LHCN-M2 (cell line): ENCODE measurements at regions not wholly inside any gene's neighbourhood (a gene's known extent, or its start where the extent isn't known, plus 50 kb on each side); places are given as distances from the start of the nearest gene placed in this dataset.

Source experiments
- DNase-seq: peaks from one replicate; pipeline ENCODE4 v3.0.0-alpha.2; 2012; ENCODE audit warnings: low read depth

GRCh38 chr18:45168866-45169600, 446.2 kb upstream of the SLC14A2 start:
- peak; percentile 45 for DNase-seq

- peak; percentile 94 for DNase-seq
Measured at GRCh38 chr18:45169610-45170009, 445.7 kb upstream of the SLC14A2 start.

- DNase-seq: peak; percentile 9
Measured at GRCh38 chr18:45171679-45172191, 443.5 kb upstream of the SLC14A2 start.

- no peak for DNase-seq
Measured at GRCh38 chr18:45173327-45173726, 441.9 kb upstream of the SLC14A2 start.

- DNase-seq: no peak
Measured at GRCh38 chr18:45173799-45174519, 441.3 kb upstream of the SLC14A2 start.

- no peak for DNase-seq
Measured at GRCh38 chr18:45174629-45175136, 440.6 kb upstream of the SLC14A2 start.

GRCh38 chr18:45175511-45175910, 439.8 kb upstream of the SLC14A2 start:
- DNase-seq: no peak

GRCh38 chr18:45186832-45187231, 428.4 kb upstream of the SLC14A2 start:
- DNase-seq: no peak

GRCh38 chr18:45191795-45192194, 423.5 kb upstream of the SLC14A2 start:
- no peak for DNase-seq

- no peak for DNase-seq
Measured at GRCh38 chr18:45197526-45197970, 417.7 kb upstream of the SLC14A2 start.

- no peak for DNase-seq
Measured at GRCh38 chr18:45198526-45198925, 416.8 kb upstream of the SLC14A2 start.

- no peak for DNase-seq
Measured at GRCh38 chr18:45201029-45201428, 414.2 kb upstream of the SLC14A2 start.

GRCh38 chr18:45201489-45201888, 413.8 kb upstream of the SLC14A2 start:
- DNase-seq: no peak

GRCh38 chr18:45202061-45202460, 413.2 kb upstream of the SLC14A2 start:
- DNase-seq: no peak

- DNase-seq: no peak
Measured at GRCh38 chr18:45203677-45204076, 411.6 kb upstream of the SLC14A2 start.

GRCh38 chr18:45207328-45207727, 407.9 kb upstream of the SLC14A2 start:
- DNase-seq: no peak

GRCh38 chr18:45208164-45208563, 407.1 kb upstream of the SLC14A2 start:
- DNase-seq: no peak

- peak; percentile 79 for DNase-seq
Measured at GRCh38 chr18:45212181-45213039, 402.9 kb upstream of the SLC14A2 start.

GRCh38 chr18:45213040-45213333, 402.3 kb upstream of the SLC14A2 start:
- no peak for DNase-seq

- DNase-seq: no peak
Measured at GRCh38 chr18:45218436-45218835, 396.8 kb upstream of the SLC14A2 start.

GRCh38 chr18:45221363-45221762, 393.9 kb upstream of the SLC14A2 start:
- peak; percentile 73 for DNase-seq

- no peak for DNase-seq
Measured at GRCh38 chr18:45222180-45222579, 393.1 kb upstream of the SLC14A2 start.
